Keratinocyte (primary cell): ENCODE measurements at regions not wholly inside any gene's neighbourhood (a gene's known extent, or its start where the extent isn't known, plus 50 kb on each side); places are given as distances from the start of the nearest gene placed in this dataset.
A peak's percentile ranks its signal among the peaks of the same experiment; 100 is the strongest.

Source experiments
- EZH2 ChIP-seq: IDR thresholded peaks from one replicate; pipeline ENCODE4 v1.6.1; 2012; ENCODE audit warnings: inconsistent platforms, mild to moderate bottlenecking, low read length, moderate library complexity
- TF ChIP-seq, protein P1 (sequence below), 3 experiments: IDR thresholded peaks in 1 of 3; conservative IDR thresholded peaks in 1 of 3; optimal IDR thresholded peaks in 1 of 3; 2 replicates in 2 of 3; 3 replicates in 1 of 3; pipeline versions ENCODE3 to v1.5.1; 2011; ENCODE audit warnings: low read length in 3 of 3, mild to moderate bottlenecking in 3 of 3, moderate library complexity in 2 of 3, control low read depth in 1 of 3, inconsistent platforms in 1 of 3; ENCODE audit not compliant: insufficient read depth in 2 of 3; ENCODE audit errors: extremely low read depth in 1 of 3

DNA sequence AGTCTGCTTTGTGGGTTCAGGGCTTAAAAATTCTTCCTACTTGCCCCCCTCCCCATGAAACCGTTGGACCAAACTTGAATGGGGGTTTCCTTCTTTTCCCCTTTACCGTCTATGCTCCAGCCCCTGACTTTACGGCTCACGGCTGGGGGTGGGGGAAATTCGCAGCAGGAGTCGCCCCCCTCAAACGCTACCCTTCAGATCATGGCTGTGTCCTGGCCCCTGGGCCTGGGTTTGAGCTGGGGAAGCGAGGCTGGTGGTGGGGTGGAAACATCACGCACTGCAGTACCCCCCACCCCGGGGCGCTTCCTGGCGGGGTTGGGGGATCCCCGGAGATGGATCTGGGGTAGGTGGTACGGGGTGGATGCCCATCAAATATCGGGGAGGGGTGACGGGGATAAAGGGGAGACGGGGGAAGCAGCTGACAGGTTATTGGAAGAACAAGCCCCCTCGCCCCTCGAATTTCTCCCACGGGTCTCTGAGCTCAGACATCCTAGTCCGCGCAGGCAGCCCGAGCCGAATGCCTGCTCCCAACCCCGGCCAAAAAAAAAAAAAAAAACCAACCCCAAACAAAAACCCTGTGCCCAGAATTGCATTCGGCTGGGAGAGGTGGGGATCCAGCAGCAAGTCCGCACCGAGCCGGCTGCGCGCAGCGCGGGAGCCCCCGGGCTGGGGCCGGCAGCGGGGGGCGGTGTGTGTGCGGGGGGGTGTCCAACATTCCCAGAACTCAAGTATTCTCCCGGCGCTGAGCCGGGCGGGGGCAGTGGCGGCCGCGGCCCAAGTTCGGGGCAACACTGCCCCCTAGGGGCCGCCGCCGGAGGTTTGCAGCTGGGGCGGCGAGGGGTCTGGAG, 59.0 kb upstream of the ACOT11 start:
- TF ChIP-seq, protein P1, sequence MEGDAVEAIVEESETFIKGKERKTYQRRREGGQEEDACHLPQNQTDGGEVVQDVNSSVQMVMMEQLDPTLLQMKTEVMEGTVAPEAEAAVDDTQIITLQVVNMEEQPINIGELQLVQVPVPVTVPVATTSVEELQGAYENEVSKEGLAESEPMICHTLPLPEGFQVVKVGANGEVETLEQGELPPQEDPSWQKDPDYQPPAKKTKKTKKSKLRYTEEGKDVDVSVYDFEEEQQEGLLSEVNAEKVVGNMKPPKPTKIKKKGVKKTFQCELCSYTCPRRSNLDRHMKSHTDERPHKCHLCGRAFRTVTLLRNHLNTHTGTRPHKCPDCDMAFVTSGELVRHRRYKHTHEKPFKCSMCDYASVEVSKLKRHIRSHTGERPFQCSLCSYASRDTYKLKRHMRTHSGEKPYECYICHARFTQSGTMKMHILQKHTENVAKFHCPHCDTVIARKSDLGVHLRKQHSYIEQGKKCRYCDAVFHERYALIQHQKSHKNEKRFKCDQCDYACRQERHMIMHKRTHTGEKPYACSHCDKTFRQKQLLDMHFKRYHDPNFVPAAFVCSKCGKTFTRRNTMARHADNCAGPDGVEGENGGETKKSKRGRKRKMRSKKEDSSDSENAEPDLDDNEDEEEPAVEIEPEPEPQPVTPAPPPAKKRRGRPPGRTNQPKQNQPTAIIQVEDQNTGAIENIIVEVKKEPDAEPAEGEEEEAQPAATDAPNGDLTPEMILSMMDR (optimal IDR thresholded peaks at IDR 0.05 in 1 of 3, IDR thresholded peaks at IDR 0.05 in 1 of 3, conservative IDR thresholded peaks at IDR 0.05 in 1 of 3; ENCODE audit: extremely low read depth in 1 of 3, insufficient read depth in 2 of 3, low read length in 3 of 3), result peak; percentile 67 to 90 (median 83)
- no peak for TF ChIP-seq EZH2
